H9 (cell line): ENCODE measurements at regions not wholly inside any gene's neighbourhood (a gene's known extent, or its start where the extent isn't known, plus 50 kb on each side); places are given as distances from the start of the nearest gene placed in this dataset.

Experiments used
- DNase-seq: peaks from one replicate; pipeline ENCODE4 v3.0.0-alpha.2; 2017
- H2AFZ ChIP-seq: one replicate; pipeline ENCODE4 v1.6.1; 2013; ENCODE audit warnings: mild to moderate bottlenecking, low read length, control low read depth, moderate library complexity
- H2AK5ac ChIP-seq: 2 replicates; pipeline ENCODE4 v1.6.1; 2013; ENCODE audit warnings: low read length, control low read depth, mixed read lengths; ENCODE audit not compliant: insufficient read length
- H2BK120ac ChIP-seq: one replicate; pipeline ENCODE4 v1.6.1; 2013; ENCODE audit warnings: low read depth, mild to moderate bottlenecking, low read length, control low read depth, inconsistent platforms; ENCODE audit not compliant: poor library complexity, severe bottlenecking
- H2BK12ac ChIP-seq: 2 replicates; pipeline ENCODE4 v1.6.1; 2013; ENCODE audit warnings: low read length, control low read depth, mixed read lengths, low read depth; ENCODE audit not compliant: insufficient read length
- H2BK15ac ChIP-seq: 2 replicates; pipeline ENCODE4 v1.6.1; 2013; ENCODE audit warnings: low read depth, low read length, control low read depth
- H2BK20ac ChIP-seq: one replicate; pipeline ENCODE4 v1.6.1; 2013; ENCODE audit warnings: low read depth, mild to moderate bottlenecking, low read length, control low read depth, inconsistent platforms; ENCODE audit not compliant: poor library complexity, severe bottlenecking
- H2BK5ac ChIP-seq: 2 replicates; pipeline ENCODE4 v1.6.1; 2013; ENCODE audit warnings: low read length, control low read depth, mixed read lengths; ENCODE audit not compliant: insufficient read length
- H3K14ac ChIP-seq: 2 replicates; pipeline ENCODE4 v1.6.1; 2013; ENCODE audit warnings: low read length, control low read depth; ENCODE audit not compliant: insufficient read depth
- H3K18ac ChIP-seq: 2 replicates; pipeline ENCODE4 v1.6.1; 2013; ENCODE audit warnings: low read depth, mild to moderate bottlenecking, mixed read lengths, low read length, control low read depth; ENCODE audit not compliant: insufficient read length
- H3K23ac ChIP-seq: 2 replicates; pipeline ENCODE4 v1.6.1; 2013; ENCODE audit warnings: low read length, control low read depth, mixed read lengths, low read depth; ENCODE audit not compliant: insufficient read length
- H3K23me2 ChIP-seq: 2 replicates; pipeline ENCODE4 v1.6.1; 2013; ENCODE audit warnings: low read depth, mild to moderate bottlenecking, mixed read lengths, low read length, control low read depth; ENCODE audit not compliant: insufficient read length, poor library complexity, severe bottlenecking
- H3K27ac ChIP-seq: 2 replicates; pipeline ENCODE4 v1.5.1; 2013; ENCODE audit warnings: low read length, control low read depth, mixed read lengths, low read depth; ENCODE audit not compliant: insufficient read length
- H3K27me3 ChIP-seq: 2 replicates; pipeline ENCODE4 v1.6.1; 2013; ENCODE audit warnings: low read length, control low read depth, inconsistent platforms; ENCODE audit not compliant: insufficient read depth
- H3K4ac ChIP-seq: 2 replicates; pipeline ENCODE4 v1.6.1; 2013; ENCODE audit warnings: low read depth, mild to moderate bottlenecking, control low read depth, inconsistent platforms, low read length, moderate library complexity
- H3K4me1 ChIP-seq: 2 replicates; pipeline ENCODE4 v1.6.1; 2013; ENCODE audit warnings: low read length, control low read depth, inconsistent platforms; ENCODE audit not compliant: insufficient read depth
- H3K4me2 ChIP-seq: 2 replicates; pipeline ENCODE4 v1.6.1; 2013; ENCODE audit warnings: low read length, control low read depth, mixed read lengths; ENCODE audit not compliant: insufficient read length, insufficient read depth
- H3K56ac ChIP-seq: 2 replicates; pipeline ENCODE4 v1.6.1; 2013; ENCODE audit warnings: low read depth, mild to moderate bottlenecking, mixed read lengths, low read length, control low read depth; ENCODE audit not compliant: insufficient read length
- H3K79me1 ChIP-seq: 2 replicates; pipeline ENCODE4 v1.6.1; 2013; ENCODE audit warnings: low read depth, mild to moderate bottlenecking, moderate library complexity, low read length, control low read depth, inconsistent platforms; ENCODE audit not compliant: insufficient read depth, poor library complexity, severe bottlenecking
- H3K79me2 ChIP-seq: 2 replicates; pipeline ENCODE4 v1.6.1; 2013; ENCODE audit warnings: low read length, control low read depth, inconsistent platforms; ENCODE audit not compliant: insufficient read depth
- H3K9ac ChIP-seq: 2 replicates; pipeline ENCODE4 v1.6.1; 2013; ENCODE audit warnings: low read length, control low read depth, mixed read lengths; ENCODE audit not compliant: insufficient read length; ENCODE audit errors: extremely low read depth
- H3K9me3 ChIP-seq: one replicate; pipeline ENCODE4 v1.6.1; 2013; ENCODE audit warnings: low read depth, low read length, inconsistent platforms; ENCODE audit not compliant: control insufficient read depth
- H3T11ph ChIP-seq: one replicate; pipeline ENCODE4 v1.6.1; 2013; ENCODE audit warnings: mild to moderate bottlenecking, low read length, control low read depth, inconsistent platforms
- H4K20me1 ChIP-seq: one replicate; pipeline ENCODE4 v1.6.1; 2013; ENCODE audit not compliant: control insufficient read depth, insufficient read length, insufficient read depth
- H4K5ac ChIP-seq: 2 replicates; pipeline ENCODE4 v1.6.1; 2013; ENCODE audit warnings: low read depth, mild to moderate bottlenecking, mixed read lengths, low read length, control low read depth; ENCODE audit not compliant: insufficient read length
- H4K8ac ChIP-seq: replicated peaks from 2 replicates; pipeline ENCODE4 v1.6.1; 2013; ENCODE audit warnings: low read length, control low read depth, mixed read lengths, low read depth; ENCODE audit not compliant: insufficient read length
- H4K91ac ChIP-seq: 2 replicates; pipeline ENCODE4 v1.6.1; 2013; ENCODE audit warnings: low read depth, mild to moderate bottlenecking, moderate library complexity, mixed read lengths, low read length, control low read depth; ENCODE audit not compliant: insufficient read length
- H3K27ac Mint-ChIP-seq, 3 experiments: 2 replicates in 2 of 3; 3 replicates in 1 of 3; pipeline ENCODE4 v1.8.0; 2020 to 2021; ENCODE audit warnings: mixed read lengths in 3 of 3, mild to moderate bottlenecking in 1 of 3, moderate library complexity in 1 of 3
- H3K27me3 Mint-ChIP-seq: 2 replicates; pipeline ENCODE4 v1.8.0; 2021; ENCODE audit warnings: low read depth, mild to moderate bottlenecking, moderate library complexity, mixed read lengths
- H3K36me3 Mint-ChIP-seq, 3 experiments: 2 replicates in 2 of 3; 3 replicates in 1 of 3; pipeline ENCODE4 v1.8.0; 2020 to 2021; ENCODE audit warnings: low read depth in 3 of 3, mixed read lengths in 3 of 3; ENCODE audit not compliant: insufficient read depth in 1 of 3
- H3K4me1 Mint-ChIP-seq, 2 experiments: 2 replicates each; pipeline ENCODE4 v1.8.0; 2020; ENCODE audit warnings: mixed read lengths in 2 of 2
- H3K4me3 Mint-ChIP-seq, 2 experiments: 2 replicates in 1 of 2; 3 replicates in 1 of 2; pipeline ENCODE4 v1.8.0; 2020 to 2021; ENCODE audit warnings: mild to moderate bottlenecking in 2 of 2, mixed read lengths in 2 of 2, moderate library complexity in 1 of 2
- H3K9me3 Mint-ChIP-seq, 2 experiments: 2 replicates in 1 of 2; 3 replicates in 1 of 2; pipeline ENCODE4 v1.8.0; 2020; ENCODE audit warnings: mild to moderate bottlenecking in 2 of 2, mixed read lengths in 2 of 2, moderate library complexity in 1 of 2
- WGBS: extraction: QIAGEN DNeasy Blood & Tissue Kit; methylation state at CpG from one replicate; pipeline ENCODE4 v1.1.7; 2013; ENCODE audit warnings: missing lambda C conversion rate, low lambda C conversion rate, mixed read lengths; ENCODE audit not compliant: insufficient read length; ENCODE audit errors: extremely low coverage; 5-methylcytosine and 5-hydroxymethylcytosine counted together
- TF ChIP-seq, protein P1 (sequence below): fragments of 200-600 bp; sonication (generic); conservative IDR thresholded peaks from 3 replicates; pipeline ENCODE4 v1.8.0; 2021; ENCODE audit warnings: antibody characterized with exemption, mild to moderate bottlenecking

DNA sequence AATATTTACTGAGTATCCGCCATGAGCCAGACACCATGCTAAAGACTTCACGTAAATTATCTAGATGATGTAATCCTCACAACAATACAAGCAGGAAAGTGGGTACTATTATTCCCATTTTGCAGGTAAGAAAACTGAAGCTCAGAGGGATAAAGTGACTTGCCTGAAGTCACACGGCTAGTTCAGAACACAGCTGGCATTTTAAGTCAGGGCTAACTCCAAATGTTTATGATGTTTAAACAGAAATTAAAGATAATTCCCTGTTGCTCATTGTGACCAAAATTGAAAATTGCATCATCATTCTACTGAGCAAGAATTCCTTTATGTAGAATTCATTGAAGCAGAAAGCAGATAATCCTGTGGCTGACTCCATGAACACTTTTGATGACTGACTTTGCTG is 71.3 kb upstream of the STXBP5 start:
- no peak overlapping the region for H4K91ac ChIP-seq
- H3K27ac Mint-ChIP-seq = peak overlapping the region in 1 of 3 experiments; percentile 1; a peak in 1 of 7 replicates

More for the DNA sequence above, 71.3 kb upstream of the STXBP5 start:
- Histone ChIP-seq H2BK5ac (no peak overlapping the region), H3K27me3 (no peaks in the 10 kb centered on the region), H2BK20ac (peak overlapping the region; percentile 75), H3K4me2 (no peak overlapping the region), H4K20me1 (no peaks in the 10 kb centered on the region), H2BK15ac (no peak overlapping the region), H3K9ac (no peak overlapping the region), H3K4ac (no peak overlapping the region), H4K8ac (no peak overlapping the region), H3K23me2 (no peaks in the 10 kb centered on the region), H3K23ac (no peak overlapping the region), H3K14ac (no peak overlapping the region), H2AFZ (no peak overlapping the region), H2BK12ac (no peak overlapping the region), H3T11ph (no peak overlapping the region), H2AK5ac (no peak overlapping the region), H3K9me3 (no peaks in the 10 kb centered on the region), H3K56ac (no peak overlapping the region), H3K27ac (no peak overlapping the region), H3K18ac (no peak overlapping the region), H2BK120ac (peak overlapping the region; percentile 61), H3K79me2 (no peaks in the 10 kb centered on the region), H3K79me1 (no peaks in the 10 kb centered on the region), H4K5ac (no peak overlapping the region), H3K4me1 (no peaks in the 10 kb centered on the region)
- Mint-ChIP-seq H3K36me3 (no peaks in the 10 kb centered on the region), H3K27me3 (no peaks in the 10 kb centered on the region), H3K4me3 (no peak overlapping the region), H3K4me1 (peaks cover 24 to 28% of the 10 kb centered on the region in 2 experiments), H3K9me3 (no peaks in the 10 kb centered on the region)
- DNase-seq = no peak
- WGBS = no CpG with 5 or more reads among the region's 3 CpGs
- TF ChIP-seq, protein P1, sequence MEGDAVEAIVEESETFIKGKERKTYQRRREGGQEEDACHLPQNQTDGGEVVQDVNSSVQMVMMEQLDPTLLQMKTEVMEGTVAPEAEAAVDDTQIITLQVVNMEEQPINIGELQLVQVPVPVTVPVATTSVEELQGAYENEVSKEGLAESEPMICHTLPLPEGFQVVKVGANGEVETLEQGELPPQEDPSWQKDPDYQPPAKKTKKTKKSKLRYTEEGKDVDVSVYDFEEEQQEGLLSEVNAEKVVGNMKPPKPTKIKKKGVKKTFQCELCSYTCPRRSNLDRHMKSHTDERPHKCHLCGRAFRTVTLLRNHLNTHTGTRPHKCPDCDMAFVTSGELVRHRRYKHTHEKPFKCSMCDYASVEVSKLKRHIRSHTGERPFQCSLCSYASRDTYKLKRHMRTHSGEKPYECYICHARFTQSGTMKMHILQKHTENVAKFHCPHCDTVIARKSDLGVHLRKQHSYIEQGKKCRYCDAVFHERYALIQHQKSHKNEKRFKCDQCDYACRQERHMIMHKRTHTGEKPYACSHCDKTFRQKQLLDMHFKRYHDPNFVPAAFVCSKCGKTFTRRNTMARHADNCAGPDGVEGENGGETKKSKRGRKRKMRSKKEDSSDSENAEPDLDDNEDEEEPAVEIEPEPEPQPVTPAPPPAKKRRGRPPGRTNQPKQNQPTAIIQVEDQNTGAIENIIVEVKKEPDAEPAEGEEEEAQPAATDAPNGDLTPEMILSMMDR = no peak
